HL-60 (cell line): ENCODE measurements at regions not wholly inside any gene's neighbourhood (a gene's known extent, or its start where the extent isn't known, plus 50 kb on each side); places are given as distances from the start of the nearest gene placed in this dataset.

Experiments used
- DNase-seq, 2 experiments: peaks; one replicate each; pipeline ENCODE4 v3.0.0-alpha.2; 2010 to 2020; ENCODE audit warnings: low read depth in 1 of 2, low spot score in 1 of 2
- H3K27ac ChIP-seq: fragments of 250-450 bp; sonication (Bioruptor Pico); replicated peaks from 2 replicates; pipeline ENCODE4 v1.5.1; 2020; ENCODE audit warnings: mild to moderate bottlenecking, moderate library complexity
- H3K27me3 ChIP-seq: fragments of 250-450 bp; sonication (Bioruptor Pico); 2 replicates; pipeline ENCODE4 v1.5.1; 2021; ENCODE audit warnings: mild to moderate bottlenecking, moderate library complexity; ENCODE audit not compliant: insufficient read depth, poor library complexity, severe bottlenecking
- H3K4me3 ChIP-seq: replicated peaks from 2 replicates; pipeline ENCODE4 v1.5.1; 2011; ENCODE audit warnings: mild to moderate bottlenecking, control low read depth, low read length; ENCODE audit not compliant: insufficient read depth
- CTCF ChIP-seq: IDR thresholded peaks from one replicate; pipeline ENCODE4 v1.5.1; 2011; ENCODE audit warnings: low read length, control low read depth, inconsistent platforms; ENCODE audit not compliant: insufficient read depth
- GABPA ChIP-seq: IDR thresholded peaks from 2 replicates; pipeline ENCODE4 v1.6.1; 2012; ENCODE audit warnings: low read depth
- POLR2AphosphoS5 ChIP-seq: IDR thresholded peaks from 2 replicates; pipeline ENCODE4 v1.6.1; 2012; ENCODE audit warnings: low read depth
- REST ChIP-seq: IDR thresholded peaks from 2 replicates; pipeline ENCODE4 v1.6.1; 2012; ENCODE audit warnings: low read depth; ENCODE audit not compliant: insufficient replicate concordance
- SPI1 ChIP-seq: IDR thresholded peaks from 2 replicates; pipeline ENCODE4 v1.6.1; 2012; ENCODE audit warnings: low read depth, mild to moderate bottlenecking, borderline replicate concordance

DNA sequence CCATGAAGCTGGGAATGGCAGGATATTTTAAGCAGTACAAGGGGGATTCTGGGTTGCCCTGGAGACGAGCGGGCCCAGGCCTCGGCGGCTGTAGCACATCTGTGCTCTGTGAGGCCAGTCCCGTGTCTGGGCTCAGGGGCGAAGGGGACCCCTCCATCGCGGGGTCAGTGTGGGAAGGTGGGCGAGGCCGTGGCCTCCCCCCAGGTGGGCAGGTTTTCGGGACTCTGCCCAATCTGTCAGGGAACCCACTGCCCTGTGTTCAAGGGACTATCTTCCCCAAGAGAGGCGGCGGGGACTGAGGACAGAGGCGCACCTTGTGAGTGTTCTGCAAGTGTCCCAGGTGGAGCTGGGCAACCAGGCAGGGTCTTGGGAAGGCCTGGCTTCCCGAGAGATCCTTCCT lies 336.6 kb downstream of the CTTN start:
- Histone ChIP-seq H3K4me3 (no peak overlapping the region), H3K27me3 (no peaks in the 10 kb centered on the region), H3K27ac (no peak overlapping the region)
- TF ChIP-seq GABPA: no peak
- no peak for TF ChIP-seq CTCF
- TF ChIP-seq POLR2AphosphoS5: no peak
- no peak for TF ChIP-seq SPI1
- TF ChIP-seq REST: no peak
- no peak for DNase-seq

- H3K27me3 ChIP-seq: no peaks in the 10 kb centered on the region
- DNase-seq: no peak
- no peak for TF ChIP-seq GABPA
- no peak for TF ChIP-seq SPI1
- TF ChIP-seq POLR2AphosphoS5: no peak
- TF ChIP-seq REST: no peak
- no peak for TF ChIP-seq CTCF
- H3K4me3 ChIP-seq: no peak overlapping the region
- H3K27ac ChIP-seq: no peak overlapping the region
These were observed 337.6 kb downstream of the CTTN start for GRCh38 chr11:70735976-70736375.

DNA sequence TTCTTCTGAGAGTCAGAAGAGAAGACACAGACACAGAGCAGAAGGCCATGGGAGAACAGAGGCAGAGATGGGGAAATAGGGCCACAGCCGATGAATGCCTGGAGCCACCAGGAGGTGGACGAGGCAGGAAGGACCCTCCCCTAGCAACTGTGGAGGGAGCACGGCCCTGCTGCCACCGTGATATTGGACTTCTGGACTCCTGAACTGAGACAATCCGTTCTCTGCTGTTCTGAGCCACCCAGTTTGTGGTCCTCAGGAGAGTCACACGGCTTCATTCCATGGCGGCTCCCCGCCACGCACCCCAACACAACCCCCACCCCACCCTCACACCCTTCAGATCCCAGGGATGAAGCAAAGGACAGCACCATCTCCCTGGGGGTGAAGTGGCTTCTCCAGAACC lies 338.1 kb downstream of the CTTN start:
- H3K27ac ChIP-seq: no peak overlapping the region
- DNase-seq: no peak
- no peak for TF ChIP-seq GABPA
- H3K4me3 ChIP-seq: no peak overlapping the region
- H3K27me3 ChIP-seq: no peaks in the 10 kb centered on the region

- DNase-seq: no peak
- no peak overlapping the region for H3K27ac ChIP-seq
- no peak for TF ChIP-seq SPI1
- TF ChIP-seq REST: no peak
- TF ChIP-seq CTCF: no peak
- TF ChIP-seq GABPA: no peak
- no peak overlapping the region for H3K4me3 ChIP-seq
- no peaks in the 10 kb centered on the region for H3K27me3 ChIP-seq
These were observed 338.8 kb downstream of the CTTN start for GRCh38 chr11:70736937-70737640.
